ENCODE measurements at regions not wholly inside any gene's neighbourhood (a gene's known extent, or its start where the extent isn't known, plus 50 kb on each side); places are given as distances from the start of the nearest gene placed in this dataset.

DNA sequence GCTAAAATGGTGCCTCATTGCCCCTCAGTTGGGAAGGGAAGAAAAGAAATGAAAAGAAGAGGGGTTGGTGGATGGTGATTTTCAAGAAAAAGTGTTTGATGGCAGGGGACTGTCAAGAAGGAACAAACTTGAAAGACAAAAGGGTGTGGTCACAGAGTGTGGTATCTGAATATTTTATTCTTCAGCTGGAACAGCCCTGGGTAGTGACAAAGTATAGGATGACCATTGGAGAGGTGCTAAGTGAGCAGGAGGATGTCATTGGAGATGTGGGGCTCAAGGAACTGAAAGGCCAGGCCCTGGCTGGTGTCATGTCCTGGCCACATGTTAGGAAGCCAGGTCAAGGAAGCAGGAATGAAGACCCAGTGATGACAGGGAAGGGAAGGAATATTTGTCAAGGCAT is 71.0 kb upstream of the CD55 start:
- TF ChIP-seq CTCF (IDR thresholded peaks at IDR 0.05 in 2 of 3, conservative IDR thresholded peaks at IDR 0.05 in 1 of 3; ENCODE audit: control insufficient read depth in 2 of 3, extremely low read depth in 1 of 3, insufficient read depth in 1 of 3, low read depth in 3 of 3, low read length in 3 of 3) (no peak), RAD21 (IDR thresholded peaks at IDR 0.05; ENCODE audit: insufficient read depth, low read depth, low read length) (no peak), POLR2A (IDR thresholded peaks at IDR 0.05; ENCODE audit: low read depth, low read length) (no peak), SIN3A (IDR thresholded peaks at IDR 0.05; ENCODE audit: low read depth, low read length) (no peak), JUND (IDR thresholded peaks at IDR 0.05; ENCODE audit: low read depth, low read length) (no peak), RCOR1 (conservative IDR thresholded peaks at IDR 0.05; ENCODE audit: low read depth, low read length) (no peak), POLR2AphosphoS5 (IDR thresholded peaks at IDR 0.05; ENCODE audit: low read length) (no peak), ETV6 (conservative IDR thresholded peaks at IDR 0.05 in 1 of 2, IDR thresholded peaks at IDR 0.05 in 1 of 2; ENCODE audit: borderline replicate concordance in 1 of 2, low read depth in 1 of 2) (no peak)
- TF ChIP-seq, protein P1, sequence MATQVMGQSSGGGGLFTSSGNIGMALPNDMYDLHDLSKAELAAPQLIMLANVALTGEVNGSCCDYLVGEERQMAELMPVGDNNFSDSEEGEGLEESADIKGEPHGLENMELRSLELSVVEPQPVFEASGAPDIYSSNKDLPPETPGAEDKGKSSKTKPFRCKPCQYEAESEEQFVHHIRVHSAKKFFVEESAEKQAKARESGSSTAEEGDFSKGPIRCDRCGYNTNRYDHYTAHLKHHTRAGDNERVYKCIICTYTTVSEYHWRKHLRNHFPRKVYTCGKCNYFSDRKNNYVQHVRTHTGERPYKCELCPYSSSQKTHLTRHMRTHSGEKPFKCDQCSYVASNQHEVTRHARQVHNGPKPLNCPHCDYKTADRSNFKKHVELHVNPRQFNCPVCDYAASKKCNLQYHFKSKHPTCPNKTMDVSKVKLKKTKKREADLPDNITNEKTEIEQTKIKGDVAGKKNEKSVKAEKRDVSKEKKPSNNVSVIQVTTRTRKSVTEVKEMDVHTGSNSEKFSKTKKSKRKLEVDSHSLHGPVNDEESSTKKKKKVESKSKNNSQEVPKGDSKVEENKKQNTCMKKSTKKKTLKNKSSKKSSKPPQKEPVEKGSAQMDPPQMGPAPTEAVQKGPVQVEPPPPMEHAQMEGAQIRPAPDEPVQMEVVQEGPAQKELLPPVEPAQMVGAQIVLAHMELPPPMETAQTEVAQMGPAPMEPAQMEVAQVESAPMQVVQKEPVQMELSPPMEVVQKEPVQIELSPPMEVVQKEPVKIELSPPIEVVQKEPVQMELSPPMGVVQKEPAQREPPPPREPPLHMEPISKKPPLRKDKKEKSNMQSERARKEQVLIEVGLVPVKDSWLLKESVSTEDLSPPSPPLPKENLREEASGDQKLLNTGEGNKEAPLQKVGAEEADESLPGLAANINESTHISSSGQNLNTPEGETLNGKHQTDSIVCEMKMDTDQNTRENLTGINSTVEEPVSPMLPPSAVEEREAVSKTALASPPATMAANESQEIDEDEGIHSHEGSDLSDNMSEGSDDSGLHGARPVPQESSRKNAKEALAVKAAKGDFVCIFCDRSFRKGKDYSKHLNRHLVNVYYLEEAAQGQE (IDR thresholded peaks at IDR 0.05; ENCODE audit: low read depth, low read length), result no peak
- TF ChIP-seq, protein P2, sequence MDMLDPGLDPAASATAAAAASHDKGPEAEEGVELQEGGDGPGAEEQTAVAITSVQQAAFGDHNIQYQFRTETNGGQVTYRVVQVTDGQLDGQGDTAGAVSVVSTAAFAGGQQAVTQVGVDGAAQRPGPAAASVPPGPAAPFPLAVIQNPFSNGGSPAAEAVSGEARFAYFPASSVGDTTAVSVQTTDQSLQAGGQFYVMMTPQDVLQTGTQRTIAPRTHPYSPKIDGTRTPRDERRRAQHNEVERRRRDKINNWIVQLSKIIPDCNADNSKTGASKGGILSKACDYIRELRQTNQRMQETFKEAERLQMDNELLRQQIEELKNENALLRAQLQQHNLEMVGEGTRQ (IDR thresholded peaks at IDR 0.05; ENCODE audit: borderline replicate concordance, low read depth, low read length), result no peak
- TF ChIP-seq, protein P3, sequence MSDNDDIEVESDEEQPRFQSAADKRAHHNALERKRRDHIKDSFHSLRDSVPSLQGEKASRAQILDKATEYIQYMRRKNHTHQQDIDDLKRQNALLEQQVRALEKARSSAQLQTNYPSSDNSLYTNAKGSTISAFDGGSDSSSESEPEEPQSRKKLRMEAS (IDR thresholded peaks at IDR 0.05; ENCODE audit: low read depth, low read length), result no peak

Measured in GM12878 (cell line).